OCI-LY3 (cell line): ENCODE measurements at regions not wholly inside any gene's neighbourhood (a gene's known extent, or its start where the extent isn't known, plus 50 kb on each side); places are given as distances from the start of the nearest gene placed in this dataset.

Experiments
- EZH2phosphoT487 ChIP-seq: fragments of 200-600 bp; shearing (Covaris generic); IDR thresholded peaks from 2 replicates; pipeline ENCODE4 v1.6.1; 2018; ENCODE audit warnings: antibody characterized with exemption, mixed run types, low read depth
- TF ChIP-seq, protein P1 (sequence below): fragments of 200-600, 300-600 bp; sonication (generic); IDR thresholded peaks from 2 replicates; pipeline ENCODE4 v1.5.1; 2014; ENCODE audit warnings: antibody characterized with exemption, low read length, low read depth

- TF ChIP-seq, protein P1, sequence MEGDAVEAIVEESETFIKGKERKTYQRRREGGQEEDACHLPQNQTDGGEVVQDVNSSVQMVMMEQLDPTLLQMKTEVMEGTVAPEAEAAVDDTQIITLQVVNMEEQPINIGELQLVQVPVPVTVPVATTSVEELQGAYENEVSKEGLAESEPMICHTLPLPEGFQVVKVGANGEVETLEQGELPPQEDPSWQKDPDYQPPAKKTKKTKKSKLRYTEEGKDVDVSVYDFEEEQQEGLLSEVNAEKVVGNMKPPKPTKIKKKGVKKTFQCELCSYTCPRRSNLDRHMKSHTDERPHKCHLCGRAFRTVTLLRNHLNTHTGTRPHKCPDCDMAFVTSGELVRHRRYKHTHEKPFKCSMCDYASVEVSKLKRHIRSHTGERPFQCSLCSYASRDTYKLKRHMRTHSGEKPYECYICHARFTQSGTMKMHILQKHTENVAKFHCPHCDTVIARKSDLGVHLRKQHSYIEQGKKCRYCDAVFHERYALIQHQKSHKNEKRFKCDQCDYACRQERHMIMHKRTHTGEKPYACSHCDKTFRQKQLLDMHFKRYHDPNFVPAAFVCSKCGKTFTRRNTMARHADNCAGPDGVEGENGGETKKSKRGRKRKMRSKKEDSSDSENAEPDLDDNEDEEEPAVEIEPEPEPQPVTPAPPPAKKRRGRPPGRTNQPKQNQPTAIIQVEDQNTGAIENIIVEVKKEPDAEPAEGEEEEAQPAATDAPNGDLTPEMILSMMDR: no peak
- no peak for TF ChIP-seq EZH2phosphoT487
Observed at GRCh38 chrX:44785652-44786051, 58.2 kb upstream of the DUSP21 start.
